ENCODE measurements at regions not wholly inside any gene's neighbourhood (a gene's known extent, or its start where the extent isn't known, plus 50 kb on each side); places are given as distances from the start of the nearest gene placed in this dataset.

- Histone ChIP-seq H3K27me3 (ENCODE audit: control insufficient read depth in 1 of 2, insufficient read depth in 2 of 2, low read length in 1 of 2) (no peaks in the 10 kb centered on the region), H3K27ac (ENCODE audit: low read depth in 1 of 2, low read length in 2 of 2) (peak overlapping the region in 1 of 2 donors; percentile 56), H3K36me3 (ENCODE audit: control insufficient read depth in 1 of 2, insufficient read depth in 2 of 2, low read length in 1 of 2) (no peaks in the 10 kb centered on the region), H3K4me3 (ENCODE audit: low read length in 2 of 2) (no peak overlapping the region), H3K9me3 (ENCODE audit: control insufficient read depth, low read length) (no peaks in the 10 kb centered on the region), H3K4me1 (ENCODE audit: control insufficient read depth in 1 of 2, insufficient read depth in 2 of 2, low read length in 2 of 2) (no peaks in the 10 kb centered on the region)
- ATAC-seq (ENCODE audit: low FRiP score) = peak; percentile 91
- DNase-seq = peak; percentile 86 to 91
- WGBS, 2 donors = 39 to 44% methylated on average over 13 of the region's 13 CpGs
- intact Hi-C loops (cut with DNase I) = loop anchor here (5.0 kb wide), 4 partner anchors 44 to 284 kb away; partner anchors contain the start of gene MED13L (in 1 of the 2)
These were observed 132.6 kb upstream of the MAP1LC3B2 start for GRCh38 chr12:116426391-116427136.

GRCh38 chr12:116427200-116427930 lies 131.8 kb upstream of the MAP1LC3B2 start:
- Histone ChIP-seq H3K27me3 (ENCODE audit: control insufficient read depth in 1 of 2, insufficient read depth in 2 of 2, low read length in 1 of 2) (no peaks in the 10 kb centered on the region), H3K9me3 (ENCODE audit: control insufficient read depth, low read length) (no peaks in the 10 kb centered on the region), H3K27ac (ENCODE audit: low read depth in 1 of 2, low read length in 2 of 2) (peak overlapping the region in 1 of 2 donors; percentile 22), H3K4me1 (ENCODE audit: control insufficient read depth in 1 of 2, insufficient read depth in 2 of 2, low read length in 2 of 2) (no peaks in the 10 kb centered on the region), H3K4me3 (ENCODE audit: low read length in 2 of 2) (no peak overlapping the region), H3K36me3 (ENCODE audit: control insufficient read depth in 1 of 2, insufficient read depth in 2 of 2, low read length in 1 of 2) (no peaks in the 10 kb centered on the region)
- WGBS, 2 donors = 53 to 73% methylated on average over 19 of the region's 19 CpGs
- ATAC-seq (ENCODE audit: low FRiP score) (no peak), DNase-seq (no peak)
- intact Hi-C loops (cut with DNase I) = loop anchor here (5.0 kb wide), 4 partner anchors 45 to 285 kb away; partner anchors contain the start of gene MED13L (in 1 of the 2)

DNA sequence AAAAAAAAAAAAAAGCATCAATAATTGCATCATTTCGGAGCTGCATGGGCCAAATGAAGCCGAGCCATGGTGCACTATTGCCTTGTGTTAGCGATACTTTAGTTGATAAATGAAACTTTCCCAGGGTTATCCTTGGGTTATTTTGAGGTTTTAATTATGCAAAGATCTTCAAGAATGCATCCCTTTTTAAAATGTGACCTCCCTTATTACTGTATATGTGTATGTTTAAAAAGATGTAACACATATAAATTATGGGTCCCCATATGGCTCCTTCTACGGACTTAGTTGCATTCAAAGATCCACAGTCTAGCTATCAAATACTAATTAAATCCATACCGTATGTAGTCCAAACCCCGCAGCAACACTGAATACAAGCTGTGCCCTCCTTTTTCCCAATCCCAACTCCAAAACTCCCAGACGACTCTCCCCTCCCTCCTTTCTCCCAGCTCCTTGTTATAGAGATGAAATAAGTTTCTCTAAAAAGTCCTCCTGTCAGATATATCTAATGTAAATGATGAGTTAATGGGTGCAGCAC lies 129.3 kb upstream of the MAP1LC3B2 start:
- intact Hi-C loops (cut with DNase I) = loop anchor here (5.0 kb wide), 7 partner anchors 43 to 288 kb away; partner anchors contain the start of gene MED13L (in 2 of the 2)
- no peaks in the 10 kb centered on the region for H3K36me3 ChIP-seq (ENCODE audit: control insufficient read depth in 1 of 2, insufficient read depth in 2 of 2, low read length in 1 of 2)
- no peak for DNase-seq
- H3K27me3 ChIP-seq (ENCODE audit: control insufficient read depth in 1 of 2, insufficient read depth in 2 of 2, low read length in 1 of 2) = no peaks in the 10 kb centered on the region
- 95% methylated on average over 7 of the region's 7 CpGs for WGBS, 2 donors
- no peak overlapping the region for H3K4me3 ChIP-seq (ENCODE audit: low read length in 2 of 2)
- no peaks in the 10 kb centered on the region for H3K4me1 ChIP-seq (ENCODE audit: control insufficient read depth in 1 of 2, insufficient read depth in 2 of 2, low read length in 2 of 2)
- no peaks in the 10 kb centered on the region for H3K9me3 ChIP-seq (ENCODE audit: control insufficient read depth, low read length)
- ATAC-seq (ENCODE audit: low FRiP score) = no peak
- H3K27ac ChIP-seq (ENCODE audit: low read depth in 1 of 2, low read length in 2 of 2) = no peak overlapping the region

DNA sequence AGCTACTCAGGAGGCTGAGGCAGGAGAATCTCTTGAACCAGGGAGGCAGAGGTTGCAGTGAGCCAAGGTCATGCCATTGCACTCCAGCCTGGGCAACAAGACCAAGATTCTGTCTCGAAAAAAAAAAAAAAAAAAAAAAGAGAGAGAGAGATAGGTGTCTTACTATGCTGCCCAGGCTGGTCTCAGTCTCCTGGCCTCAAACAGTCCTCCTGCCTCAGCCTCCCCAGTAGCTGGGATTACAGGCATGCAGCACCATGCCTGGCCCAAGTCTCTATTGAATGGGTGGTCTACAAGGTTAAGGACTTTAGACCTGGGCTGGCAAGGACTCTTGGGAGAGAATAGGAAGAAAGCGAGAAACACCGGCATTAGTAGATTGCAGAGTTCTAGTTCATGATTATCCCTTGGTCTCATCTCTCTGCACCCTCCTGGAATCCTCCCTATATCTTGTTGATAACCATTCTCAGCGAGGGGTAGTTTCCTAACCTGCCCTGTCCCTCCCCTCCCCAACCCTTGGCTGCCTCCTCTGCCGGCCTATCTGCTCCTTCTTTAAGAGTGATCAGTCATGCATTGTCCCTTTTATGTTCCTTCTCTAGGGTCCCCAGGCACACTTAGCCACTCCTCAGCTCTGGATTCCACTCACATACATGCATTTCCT lies 128.1 kb upstream of the MAP1LC3B2 start:
- DNase-seq (no peak), ATAC-seq (ENCODE audit: low FRiP score) (no peak)
- Histone ChIP-seq H3K27me3 (ENCODE audit: control insufficient read depth in 1 of 2, insufficient read depth in 2 of 2, low read length in 1 of 2) (no peaks in the 10 kb centered on the region), H3K4me3 (ENCODE audit: low read length in 2 of 2) (no peak overlapping the region), H3K27ac (ENCODE audit: low read depth in 1 of 2, low read length in 2 of 2) (no peak overlapping the region), H3K36me3 (ENCODE audit: control insufficient read depth in 1 of 2, insufficient read depth in 2 of 2, low read length in 1 of 2) (no peaks in the 10 kb centered on the region), H3K9me3 (ENCODE audit: control insufficient read depth, low read length) (no peaks in the 10 kb centered on the region), H3K4me1 (ENCODE audit: control insufficient read depth in 1 of 2, insufficient read depth in 2 of 2, low read length in 2 of 2) (no peaks in the 10 kb centered on the region)
- 95 to 96% methylated on average over 5 of the region's 5 CpGs for WGBS, 2 donors
- intact Hi-C loops (cut with DNase I) = loop anchor here (5.0 kb wide), 4 partner anchors 44 to 154 kb away; partner anchors contain the start of gene MED13L (in 1 of the 2)

GRCh38 chr12:116431677-116432300 lies 127.4 kb upstream of the MAP1LC3B2 start:
- H3K9me3 ChIP-seq (ENCODE audit: control insufficient read depth, low read length) = no peaks in the 10 kb centered on the region
- no peaks in the 10 kb centered on the region for H3K36me3 ChIP-seq (ENCODE audit: control insufficient read depth in 1 of 2, insufficient read depth in 2 of 2, low read length in 1 of 2)
- 89 to 91% methylated on average over 13 of the region's 13 CpGs for WGBS, 2 donors
- ATAC-seq (ENCODE audit: low FRiP score) (no peak), DNase-seq (no peak)
- no peak overlapping the region for H3K27ac ChIP-seq (ENCODE audit: low read depth in 1 of 2, low read length in 2 of 2)
- no peaks in the 10 kb centered on the region for H3K27me3 ChIP-seq (ENCODE audit: control insufficient read depth in 1 of 2, insufficient read depth in 2 of 2, low read length in 1 of 2)
- intact Hi-C loops (cut with DNase I) = loop anchor here (5.0 kb wide), 4 partner anchors 44 to 154 kb away; partner anchors contain the start of gene MED13L (in 1 of the 2)
- no peaks in the 10 kb centered on the region for H3K4me1 ChIP-seq (ENCODE audit: control insufficient read depth in 1 of 2, insufficient read depth in 2 of 2, low read length in 2 of 2)
- no peak overlapping the region for H3K4me3 ChIP-seq (ENCODE audit: low read length in 2 of 2)

- no peaks in the 10 kb centered on the region for H3K27me3 ChIP-seq (ENCODE audit: control insufficient read depth in 1 of 2, insufficient read depth in 2 of 2, low read length in 1 of 2)
- 30 to 32% methylated on average over 4 of the region's 4 CpGs for WGBS, 2 donors
- no peak overlapping the region for H3K4me3 ChIP-seq (ENCODE audit: low read length in 2 of 2)
- no peak overlapping the region for H3K27ac ChIP-seq (ENCODE audit: low read depth in 1 of 2, low read length in 2 of 2)
- ATAC-seq (ENCODE audit: low FRiP score) (no peak), DNase-seq (no peak)
- no peaks in the 10 kb centered on the region for H3K36me3 ChIP-seq (ENCODE audit: control insufficient read depth in 1 of 2, insufficient read depth in 2 of 2, low read length in 1 of 2)
- intact Hi-C loops (cut with DNase I) = loop anchor here (5.0 kb wide), 4 partner anchors 45 to 155 kb away; partner anchors contain the start of gene MED13L (in 1 of the 2)
- no peaks in the 10 kb centered on the region for H3K9me3 ChIP-seq (ENCODE audit: control insufficient read depth, low read length)
- no peaks in the 10 kb centered on the region for H3K4me1 ChIP-seq (ENCODE audit: control insufficient read depth in 1 of 2, insufficient read depth in 2 of 2, low read length in 2 of 2)
These were observed 126.8 kb upstream of the MAP1LC3B2 start for GRCh38 chr12:116432314-116432750.

GRCh38 chr12:116433249-116433648 lies 125.9 kb upstream of the MAP1LC3B2 start:
- Histone ChIP-seq H3K27me3 (ENCODE audit: control insufficient read depth in 1 of 2, insufficient read depth in 2 of 2, low read length in 1 of 2) (no peaks in the 10 kb centered on the region), H3K4me3 (ENCODE audit: low read length in 2 of 2) (no peak overlapping the region), H3K27ac (ENCODE audit: low read depth in 1 of 2, low read length in 2 of 2) (no peak overlapping the region), H3K9me3 (ENCODE audit: control insufficient read depth, low read length) (no peaks in the 10 kb centered on the region), H3K4me1 (ENCODE audit: control insufficient read depth in 1 of 2, insufficient read depth in 2 of 2, low read length in 2 of 2) (no peaks in the 10 kb centered on the region), H3K36me3 (ENCODE audit: control insufficient read depth in 1 of 2, insufficient read depth in 2 of 2, low read length in 1 of 2) (no peaks in the 10 kb centered on the region)
- intact Hi-C loops (cut with DNase I) = loop anchor here (5.0 kb wide), 4 partner anchors 46 to 156 kb away; partner anchors contain the start of gene MED13L (in 1 of the 2)
- WGBS, 2 donors = 69 to 81% methylated on average over 5 of the region's 5 CpGs
- no peak for ATAC-seq (ENCODE audit: low FRiP score)
- DNase-seq = no peak

Data from aorta (tissue), 5 donors.